AG04450 (cell line): ENCODE measurements at regions not wholly inside any gene's neighbourhood (a gene's known extent, or its start where the extent isn't known, plus 50 kb on each side); places are given as distances from the start of the nearest gene placed in this dataset.

Source experiments
- CTCF ChIA-PET: fragments of 300-600, 350-600 bp; formaldehyde crosslinking; extraction: SDS; loops from one replicate; lab custom pipeline; 2022; ENCODE audit warnings: antibody characterized with exemption, inconsistent platforms; lab: Charles Lee
- POLR2A ChIA-PET: fragments of 350-600 bp; formaldehyde crosslinking; extraction: SDS; loops from one replicate; lab custom pipeline; 2021; ENCODE audit warnings: antibody characterized with exemption, inconsistent platforms; lab: Yijun Ruan, JAX
- DNase-seq: peaks from one replicate; pipeline ENCODE4 v3.0.0-alpha.2; 2011; ENCODE audit warnings: low read depth, low spot score
- H3K27ac ChIP-seq: one replicate; pipeline ENCODE4 v1.5.1; 2012; ENCODE audit warnings: low read depth, low read length, control low read depth
- H3K27me3 ChIP-seq: one replicate; pipeline ENCODE4 v1.6.0; 2012; ENCODE audit warnings: low read length; ENCODE audit not compliant: control insufficient read depth, insufficient read depth
- H3K4me3 ChIP-seq: 2 replicates; pipeline ENCODE4 v1.5.1; 2011; ENCODE audit warnings: mild to moderate bottlenecking, low read depth, low read length, control low read depth
- H3K9me3 ChIP-seq: 2 replicates; pipeline ENCODE4 v1.5.1; 2012; ENCODE audit warnings: low read length; ENCODE audit not compliant: control insufficient read depth, insufficient read depth
- TF ChIP-seq, protein P1 (sequence below): IDR thresholded peaks from 2 replicates; pipeline ENCODE4 v1.5.1; 2011; ENCODE audit warnings: low read depth, low read length, control low read depth, inconsistent platforms

DNA sequence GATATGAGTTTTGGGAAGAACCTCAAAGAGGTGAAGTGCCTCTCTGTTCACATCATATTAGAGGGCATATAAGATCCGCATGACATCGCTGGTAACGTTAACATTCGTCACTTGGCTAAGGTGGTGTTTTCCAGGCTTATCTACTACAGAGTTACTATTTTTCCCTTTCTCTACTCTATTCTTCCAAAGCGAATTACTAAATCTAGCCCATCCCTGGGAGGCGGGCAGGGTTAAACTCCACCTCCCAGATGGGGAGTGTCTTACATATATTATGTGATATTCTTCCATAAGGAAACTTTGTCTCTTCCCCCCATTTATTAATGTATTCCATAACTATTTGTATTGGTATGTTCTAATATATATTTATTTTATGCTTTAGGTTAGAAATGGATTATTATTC lies 293.9 kb downstream of the CYRIA start:
- Histone ChIP-seq H3K27me3 (no peaks in the 10 kb centered on the region), H3K27ac (no peak overlapping the region), H3K4me3 (no peak overlapping the region), H3K9me3 (peaks cover 7% of the 10 kb centered on the region; the same call in 1 of the 2 replicates)
- ChIA-PET CTCF (no interaction called here), POLR2A (no interaction called here)
- DNase-seq, result no peak
- TF ChIP-seq, protein P1, sequence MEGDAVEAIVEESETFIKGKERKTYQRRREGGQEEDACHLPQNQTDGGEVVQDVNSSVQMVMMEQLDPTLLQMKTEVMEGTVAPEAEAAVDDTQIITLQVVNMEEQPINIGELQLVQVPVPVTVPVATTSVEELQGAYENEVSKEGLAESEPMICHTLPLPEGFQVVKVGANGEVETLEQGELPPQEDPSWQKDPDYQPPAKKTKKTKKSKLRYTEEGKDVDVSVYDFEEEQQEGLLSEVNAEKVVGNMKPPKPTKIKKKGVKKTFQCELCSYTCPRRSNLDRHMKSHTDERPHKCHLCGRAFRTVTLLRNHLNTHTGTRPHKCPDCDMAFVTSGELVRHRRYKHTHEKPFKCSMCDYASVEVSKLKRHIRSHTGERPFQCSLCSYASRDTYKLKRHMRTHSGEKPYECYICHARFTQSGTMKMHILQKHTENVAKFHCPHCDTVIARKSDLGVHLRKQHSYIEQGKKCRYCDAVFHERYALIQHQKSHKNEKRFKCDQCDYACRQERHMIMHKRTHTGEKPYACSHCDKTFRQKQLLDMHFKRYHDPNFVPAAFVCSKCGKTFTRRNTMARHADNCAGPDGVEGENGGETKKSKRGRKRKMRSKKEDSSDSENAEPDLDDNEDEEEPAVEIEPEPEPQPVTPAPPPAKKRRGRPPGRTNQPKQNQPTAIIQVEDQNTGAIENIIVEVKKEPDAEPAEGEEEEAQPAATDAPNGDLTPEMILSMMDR, result no peak

DNA sequence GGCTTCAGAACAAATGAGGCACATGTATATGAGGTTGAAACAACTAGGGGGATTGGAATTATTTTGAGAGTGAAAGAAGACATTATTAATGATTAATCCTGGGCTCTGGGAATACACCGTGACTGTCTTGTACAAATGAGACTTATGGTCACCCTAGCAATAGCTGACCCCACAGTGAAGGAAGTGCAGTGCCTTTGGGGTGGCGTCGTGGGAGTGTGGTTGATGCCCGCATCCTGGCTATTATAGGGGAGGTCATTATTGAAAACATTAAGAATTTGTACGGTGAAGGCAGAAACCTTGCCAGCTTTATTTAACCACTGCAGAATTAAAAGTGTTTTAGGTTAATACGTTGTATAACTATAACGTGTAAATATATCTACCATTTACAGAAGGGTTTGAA lies 296.7 kb downstream of the CYRIA start:
- DNase-seq, result no peak
- Histone ChIP-seq H3K4me3 (no peak overlapping the region), H3K27ac (no peak overlapping the region), H3K27me3 (no peaks in the 10 kb centered on the region), H3K9me3 (0 out of 2 replicates have a peak, but pooled peaks cover 4% of the 10 kb centered on the region)
- TF ChIP-seq, protein P1, result no peak
- ChIA-PET CTCF (no interaction called here), POLR2A (no interaction called here)

DNA sequence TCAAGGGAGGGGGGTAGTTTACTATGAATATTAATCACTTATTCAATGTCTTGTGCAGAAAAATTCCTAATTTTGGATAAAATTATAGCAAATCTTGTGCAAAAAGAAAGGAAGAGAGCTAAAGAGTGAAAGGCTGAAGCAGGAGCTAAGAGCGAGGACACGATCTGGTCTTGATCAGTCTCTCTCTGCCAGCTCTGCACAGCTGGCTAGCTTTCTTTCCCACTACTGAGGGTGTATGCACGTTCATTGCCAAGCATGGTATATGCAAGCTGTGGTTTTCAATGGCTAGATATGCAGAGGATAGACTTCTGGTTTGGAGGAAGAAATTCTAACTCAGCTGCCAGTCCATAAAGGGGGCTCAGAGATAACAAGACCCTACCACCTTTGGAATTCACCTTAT lies 297.3 kb downstream of the CYRIA start:
- Histone ChIP-seq H3K27ac (no peak overlapping the region), H3K9me3 (peaks cover 8% of the 10 kb centered on the region; the same call in 1 of the 2 replicates), H3K4me3 (no peak overlapping the region), H3K27me3 (no peaks in the 10 kb centered on the region)
- ChIA-PET CTCF (no interaction called here), POLR2A (no interaction called here)
- DNase-seq, result no peak
- TF ChIP-seq, protein P1, result no peak

DNA sequence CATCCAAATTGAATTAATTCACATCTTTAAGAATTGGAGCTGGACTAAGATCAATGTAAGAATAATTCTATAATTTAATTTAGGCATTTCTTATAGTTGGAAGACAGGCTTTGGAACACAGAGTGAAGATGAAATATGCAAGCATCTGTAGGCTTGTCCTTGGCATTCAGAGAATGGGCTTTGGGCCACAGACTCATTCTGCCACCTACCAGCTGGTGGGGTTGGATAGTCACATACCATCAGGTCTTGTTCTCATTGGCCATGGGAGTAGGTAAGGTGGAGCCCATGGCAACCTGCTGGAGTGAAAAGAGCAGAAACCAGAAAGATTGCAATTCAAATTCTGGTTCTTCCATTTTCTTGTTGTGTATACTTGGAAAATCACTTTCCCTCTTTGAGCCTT lies 300.3 kb downstream of the CYRIA start:
- Histone ChIP-seq H3K27ac (no peak overlapping the region), H3K27me3 (no peaks in the 10 kb centered on the region), H3K4me3 (no peak overlapping the region), H3K9me3 (peaks cover 4% of the 10 kb centered on the region; the same call in 1 of the 2 replicates)
- POLR2A ChIA-PET, result no interaction called here
- TF ChIP-seq, protein P1, result no peak
- no peak for DNase-seq
- CTCF ChIA-PET, result no interaction called here

DNA sequence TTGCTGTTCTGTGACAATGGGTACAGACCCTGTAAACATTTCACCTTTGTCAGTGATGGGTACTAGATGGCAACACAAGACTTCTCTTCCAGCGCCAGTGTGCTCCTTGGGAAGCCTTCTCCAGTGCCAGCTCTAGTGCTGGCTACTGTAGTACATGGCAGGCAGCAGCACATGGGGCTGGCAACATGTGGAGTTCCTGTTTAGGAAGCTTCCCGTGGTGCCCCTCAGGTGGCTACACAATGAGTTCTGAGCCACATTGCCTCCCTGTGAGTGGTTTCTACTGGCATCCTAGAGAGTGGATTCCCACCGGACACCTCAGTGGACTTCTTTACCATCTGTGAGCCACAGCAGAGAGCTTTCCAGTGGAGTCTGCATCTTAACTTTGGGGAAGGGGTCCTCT lies 302.1 kb downstream of the CYRIA start:
- ChIA-PET POLR2A (no interaction called here), CTCF (no interaction called here)
- TF ChIP-seq, protein P1, result no peak
- H3K4me3 ChIP-seq, result no peak overlapping the region
- H3K27ac ChIP-seq, result no peak overlapping the region
- DNase-seq, result no peak
- H3K27me3 ChIP-seq, result no peaks in the 10 kb centered on the region
- H3K9me3 ChIP-seq, result peaks cover 10% of the 10 kb centered on the region
